GM21619 (cell line): ENCODE measurements at regions not wholly inside any gene's neighbourhood (a gene's known extent, or its start where the extent isn't known, plus 50 kb on each side); places are given as distances from the start of the nearest gene placed in this dataset.

Source experiments
- ATAC-seq: cut with Tn5 transposase; IDR thresholded peaks from one replicate; pipeline ENCODE4 v1.9.1; 2021; ENCODE audit not compliant: unreplicated experiment

GRCh38 chr22:22433770-22434169 lies 74.8 kb downstream of the ZNF280B start:
- ATAC-seq, result no peak
